ENCODE measurements at regions not wholly inside any gene's neighbourhood (a gene's known extent, or its start where the extent isn't known, plus 50 kb on each side); places are given as distances from the start of the nearest gene placed in this dataset.

DNA sequence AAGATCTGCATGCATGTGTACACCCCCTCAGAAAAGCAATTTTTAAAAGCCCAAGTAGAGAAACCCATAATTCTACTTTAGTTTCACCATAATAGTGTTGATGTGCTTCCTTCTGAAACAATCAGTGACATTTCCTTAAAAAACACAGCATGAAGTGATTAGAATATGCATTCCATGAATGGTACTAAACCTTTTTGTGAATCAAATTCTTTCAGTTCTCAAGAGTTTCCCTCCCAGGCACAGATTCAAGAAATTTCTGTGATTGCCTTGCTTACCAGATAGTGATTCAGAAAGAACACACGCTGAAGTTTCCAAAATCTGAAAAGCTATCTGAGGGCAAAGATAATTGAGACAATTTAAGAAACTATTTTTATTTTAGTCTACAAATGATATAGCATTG lies 136.4 kb upstream of the ADGRL2 start:
- TF ChIP-seq TOPORS (CRISPR knock-in tag; IDR thresholded peaks at IDR 0.05), result no peak
- TF ChIP-seq BCL3 (CRISPR knock-in tag; IDR thresholded peaks at IDR 0.05), result no peak
- no peak for TF ChIP-seq ZNF256 (CRISPR knock-in tag; conservative IDR thresholded peaks at IDR 0.05)
- TF ChIP-seq SAFB2 (CRISPR knock-in tag; IDR thresholded peaks at IDR 0.05; ENCODE audit: borderline replicate concordance, low read depth), result no peak
- TF ChIP-seq, protein P1, sequence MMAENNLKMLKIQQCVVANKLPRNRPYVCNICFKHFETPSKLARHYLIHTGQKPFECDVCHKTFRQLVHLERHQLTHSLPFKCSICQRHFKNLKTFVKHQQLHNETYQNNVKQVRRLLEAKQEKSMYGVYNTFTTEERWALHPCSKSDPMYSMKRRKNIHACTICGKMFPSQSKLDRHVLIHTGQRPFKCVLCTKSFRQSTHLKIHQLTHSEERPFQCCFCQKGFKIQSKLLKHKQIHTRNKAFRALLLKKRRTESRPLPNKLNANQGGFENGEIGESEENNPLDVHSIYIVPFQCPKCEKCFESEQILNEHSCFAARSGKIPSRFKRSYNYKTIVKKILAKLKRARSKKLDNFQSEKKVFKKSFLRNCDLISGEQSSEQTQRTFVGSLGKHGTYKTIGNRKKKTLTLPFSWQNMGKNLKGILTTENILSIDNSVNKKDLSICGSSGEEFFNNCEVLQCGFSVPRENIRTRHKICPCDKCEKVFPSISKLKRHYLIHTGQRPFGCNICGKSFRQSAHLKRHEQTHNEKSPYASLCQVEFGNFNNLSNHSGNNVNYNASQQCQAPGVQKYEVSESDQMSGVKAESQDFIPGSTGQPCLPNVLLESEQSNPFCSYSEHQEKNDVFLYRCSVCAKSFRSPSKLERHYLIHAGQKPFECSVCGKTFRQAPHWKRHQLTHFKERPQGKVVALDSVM (CRISPR knock-in tag; IDR thresholded peaks at IDR 0.05), result no peak
- no peak for TF ChIP-seq ZNF83 (CRISPR knock-in tag; IDR thresholded peaks at IDR 0.05; ENCODE audit: borderline replicate concordance)
- no peak for TF ChIP-seq AFF4 (CRISPR knock-in tag; IDR thresholded peaks at IDR 0.05)
- TF ChIP-seq ZNF550 (CRISPR knock-in tag; IDR thresholded peaks at IDR 0.05; ENCODE audit: borderline replicate concordance), result no peak
- TF ChIP-seq ZNF619 (CRISPR knock-in tag; IDR thresholded peaks at IDR 0.05), result no peak
- no peak for TF ChIP-seq ZNF446 (CRISPR knock-in tag; IDR thresholded peaks at IDR 0.05)
- CTCF ChIA-PET (ENCODE audit: low intra/inter-chr PET ratio, low total read pairs), result no interaction called here
- ATAC-seq (no peak), FAIRE-seq (no peak), DNase-seq (ENCODE audit: low spot score) (no peak)
- in situ Hi-C loops (cut with HindIII; ENCODE audit: extremely low pct_ligation_motif_present, low pct_unique_long_range_greater_than_20kb), result no loop called here
- Histone ChIP-seq H3K4me3 (replicated peaks in 1 of 3; ENCODE audit: insufficient read depth in 1 of 3, low read depth in 2 of 3, low read length in 3 of 3) (no peak overlapping the region), H2AFZ (ENCODE audit: low read length) (no peak overlapping the region), H4K20me1 (ENCODE audit: insufficient read depth, low read length) (no peaks in the 10 kb centered on the region), H3K27me3 (ENCODE audit: control insufficient read depth in 1 of 2, insufficient read depth in 2 of 2, low read length in 2 of 2) (no peaks in the 10 kb centered on the region; a peak in 1 of 5 replicates), H3K4me2 (ENCODE audit: low read depth, low read length) (no peak overlapping the region), H3K79me2 (ENCODE audit: insufficient read depth, low read length) (no peaks in the 10 kb centered on the region), H3K4me1 (ENCODE audit: insufficient read depth, low read length) (no peaks in the 10 kb centered on the region), H3K9ac (ENCODE audit: insufficient read depth, low read depth, low read length) (no peak overlapping the region), H3K36me3 (replicated peaks in 1 of 2; ENCODE audit: control insufficient read depth in 1 of 2, insufficient read depth in 2 of 2, low read length in 2 of 2) (no peaks in the 10 kb centered on the region), H3K27ac (ENCODE audit: extremely low read length, insufficient read depth, low read length) (no peak overlapping the region), H3K9me3 (ENCODE audit: low read length) (peaks cover 23% of the 10 kb centered on the region; the same call in 1 of the 2 replicates)
- intact Hi-C loops (cut with micrococcal nuclease; ENCODE audit: unreplicated experiment), result no loop called here
- POLR2A ChIA-PET, result no interaction called here
- 3% methylated on average over 1 of the region's 1 CpG for WGBS (ENCODE audit: low lambda C conversion rate)
- no TSS peak for BruUV-seq (replicated peaks)

Data from HepG2 (cell line).